Esophagus muscularis mucosa (tissue), 4 donors: ENCODE measurements at regions not wholly inside any gene's neighbourhood (a gene's known extent, or its start where the extent isn't known, plus 50 kb on each side); places are given as distances from the start of the nearest gene placed in this dataset.
A peak's percentile ranks its signal among the peaks of the same experiment; 100 is the strongest.

Source experiments
- DNase-seq: peaks from one replicate; pipeline ENCODE4 v3.0.0-alpha.2; 2017; ENCODE audit errors: extremely low spot score
- H3K27ac ChIP-seq, 4 donors: fragments of 200-600 bp; sonication (generic); replicated peaks in 1 of 4; 1 replicate in 3 of 4; 2 replicates in 1 of 4; pipeline ENCODE4 v1.5.1; 2016 to 2019; ENCODE audit warnings: mild to moderate bottlenecking in 1 of 4
- H3K27me3 ChIP-seq, 4 donors: fragments of 200-600 bp; sonication (generic); one replicate each; pipeline versions ENCODE4 v1.5.1 to v1.6.0; 2016 to 2019
- H3K36me3 ChIP-seq, 4 donors: fragments of 200-600 bp; sonication (generic); one replicate each; pipeline ENCODE4 v1.5.1; 2016 to 2019
- H3K4me1 ChIP-seq, 4 donors: fragments of 200-600 bp; sonication (generic); one replicate each; pipeline ENCODE4 v1.5.1; 2016 to 2019
- H3K4me3 ChIP-seq, 4 donors: fragments of 200-600 bp; sonication (generic); 1 replicate in 2 of 4; 2 replicates in 2 of 4; pipeline ENCODE4 v1.5.1; 2016 to 2019; ENCODE audit warnings: mild to moderate bottlenecking in 4 of 4, moderate library complexity in 1 of 4
- H3K9me3 ChIP-seq, 4 donors: fragments of 200-600 bp; sonication (generic); 1 replicate in 3 of 4; 2 replicates in 1 of 4; pipeline ENCODE4 v1.5.1; 2016 to 2019
- EP300 ChIP-seq: sonication (generic); formaldehyde crosslinking; IDR thresholded peaks from one replicate; pipeline ENCODE4 v1.6.1; 2017; ENCODE audit warnings: antibody characterized with exemption
- POLR2A ChIP-seq: fragments of 450-650 bp; IDR thresholded peaks from one replicate; pipeline ENCODE4 v1.6.1; 2017; ENCODE audit warnings: antibody characterized with exemption, moderate library complexity, mild to moderate bottlenecking, low read depth
- POLR2AphosphoS5 ChIP-seq, 2 donors: sonication (generic); formaldehyde crosslinking; IDR thresholded peaks; one replicate each; pipeline ENCODE4 v1.6.1; 2017; ENCODE audit warnings: antibody characterized with exemption in 2 of 2
- WGBS: methylation state at CpG from one replicate; pipeline ENCODE4 v1.1.5; 2018; 5-methylcytosine and 5-hydroxymethylcytosine counted together
- intact Hi-C: fragments of 100-400 bp; cut with DNase I; formaldehyde crosslinking; loops from one replicate; pipeline ENCODE4 v1.15.1; 2023
- TF ChIP-seq, protein P1 (sequence below), 3 experiments: fragments of 200-600 bp in 2 of 3; fragments of 450-650 bp in 1 of 3; sonication (generic) in 2 of 3; IDR thresholded peaks; one replicate each; pipeline ENCODE4 v1.5.1; 2017 to 2019; ENCODE audit warnings: antibody characterized with exemption in 3 of 3, mild to moderate bottlenecking in 2 of 3, moderate library complexity in 1 of 3

DNA sequence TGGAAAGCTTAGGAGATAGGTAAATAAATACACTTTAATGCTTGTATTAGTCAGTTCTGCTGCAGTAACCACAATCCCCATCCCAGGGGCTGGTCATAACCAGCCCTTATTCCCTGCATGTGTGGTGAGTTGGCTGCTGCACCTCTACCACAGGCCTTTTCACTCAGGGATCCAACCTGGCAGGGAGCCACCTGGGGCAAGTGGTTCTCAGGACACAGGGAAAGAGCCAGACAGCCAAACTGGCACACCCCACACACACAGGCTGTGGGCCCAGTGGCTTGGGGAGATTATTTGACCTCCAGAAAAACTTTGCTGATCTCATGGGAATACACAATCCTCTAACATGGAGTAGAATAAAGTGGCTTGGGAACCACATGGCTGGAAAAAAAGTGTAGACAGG is 400.0 kb upstream of the RNF32 start:
- intact Hi-C loops = no loop called here

DNA sequence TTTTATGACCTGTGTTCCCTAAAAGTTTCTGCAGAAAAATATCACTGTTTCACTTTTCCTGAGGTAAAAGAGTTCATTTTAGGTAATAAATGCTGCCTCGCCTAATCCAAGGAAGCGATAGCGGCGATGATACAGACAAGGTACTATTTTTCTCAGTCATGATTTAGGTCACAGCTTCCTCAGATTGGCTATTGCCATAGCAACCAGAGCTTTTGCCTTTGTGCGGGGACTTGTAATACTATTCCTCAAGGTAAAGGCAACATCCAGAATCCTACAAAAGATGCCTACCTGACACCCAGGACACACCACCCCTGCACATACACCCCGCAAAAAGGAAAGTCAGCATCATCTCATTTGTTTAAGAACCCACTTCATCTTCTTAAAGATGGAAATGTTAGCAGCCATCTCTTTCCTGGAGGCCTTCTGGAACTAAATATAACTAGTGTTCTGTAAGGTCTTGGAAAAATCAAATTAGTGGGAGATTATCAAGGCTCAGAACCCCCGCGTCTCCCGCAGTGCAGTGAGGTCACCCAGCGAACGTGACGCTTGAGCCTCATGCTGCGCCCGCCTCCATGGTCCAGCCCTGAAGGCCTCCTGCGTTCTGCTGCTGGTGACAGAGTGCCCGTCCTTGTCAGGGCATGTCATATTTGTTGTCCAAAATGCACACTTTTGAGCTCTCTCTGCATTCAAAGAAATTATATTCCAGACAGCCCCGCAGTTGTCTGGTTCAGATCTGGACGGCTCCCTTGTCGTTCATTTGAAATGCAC is 402.0 kb upstream of the RNF32 start:
- TF ChIP-seq EP300 (no peak), POLR2A (no peak), POLR2AphosphoS5 (IDR thresholded peaks at IDR 0.05) (no peak)
- TF ChIP-seq, protein P1, sequence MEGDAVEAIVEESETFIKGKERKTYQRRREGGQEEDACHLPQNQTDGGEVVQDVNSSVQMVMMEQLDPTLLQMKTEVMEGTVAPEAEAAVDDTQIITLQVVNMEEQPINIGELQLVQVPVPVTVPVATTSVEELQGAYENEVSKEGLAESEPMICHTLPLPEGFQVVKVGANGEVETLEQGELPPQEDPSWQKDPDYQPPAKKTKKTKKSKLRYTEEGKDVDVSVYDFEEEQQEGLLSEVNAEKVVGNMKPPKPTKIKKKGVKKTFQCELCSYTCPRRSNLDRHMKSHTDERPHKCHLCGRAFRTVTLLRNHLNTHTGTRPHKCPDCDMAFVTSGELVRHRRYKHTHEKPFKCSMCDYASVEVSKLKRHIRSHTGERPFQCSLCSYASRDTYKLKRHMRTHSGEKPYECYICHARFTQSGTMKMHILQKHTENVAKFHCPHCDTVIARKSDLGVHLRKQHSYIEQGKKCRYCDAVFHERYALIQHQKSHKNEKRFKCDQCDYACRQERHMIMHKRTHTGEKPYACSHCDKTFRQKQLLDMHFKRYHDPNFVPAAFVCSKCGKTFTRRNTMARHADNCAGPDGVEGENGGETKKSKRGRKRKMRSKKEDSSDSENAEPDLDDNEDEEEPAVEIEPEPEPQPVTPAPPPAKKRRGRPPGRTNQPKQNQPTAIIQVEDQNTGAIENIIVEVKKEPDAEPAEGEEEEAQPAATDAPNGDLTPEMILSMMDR (IDR thresholded peaks at IDR 0.05) = no peak
- intact Hi-C loops = no loop called here
- no peaks in the 10 kb centered on the region for H3K4me1 ChIP-seq
- WGBS = 88% methylated on average over 19 of the region's 19 CpGs
- H3K27me3 ChIP-seq = peaks cover 0 to 3% (median 0%) of the 10 kb centered on the region in 4 donors
- peak; percentile 47 for DNase-seq
- H3K27ac ChIP-seq = no peak overlapping the region
- H3K9me3 ChIP-seq = peaks cover 0 to 7% (median 3%) of the 10 kb centered on the region in 4 donors
- H3K4me3 ChIP-seq = no peak overlapping the region
- H3K36me3 ChIP-seq = no peaks in the 10 kb centered on the region

More for the DNA sequence above, 400.0 kb upstream of the RNF32 start:
- peak; percentile 79 for DNase-seq
- peaks cover 0 to 7% (median 3%) of the 10 kb centered on the region in 4 donors for H3K9me3 ChIP-seq
- peaks cover 0 to 3% (median 0%) of the 10 kb centered on the region in 4 donors for H3K27me3 ChIP-seq
- H3K27ac ChIP-seq = no peak overlapping the region
- H3K4me1 ChIP-seq = no peaks in the 10 kb centered on the region
- TF ChIP-seq POLR2A = no peak
- TF ChIP-seq POLR2AphosphoS5 (IDR thresholded peaks at IDR 0.05) = no peak
- no peak for TF ChIP-seq EP300
- TF ChIP-seq, protein P1 (IDR thresholded peaks at IDR 0.05) = no peak
- no peaks in the 10 kb centered on the region for H3K36me3 ChIP-seq
- no peak overlapping the region for H3K4me3 ChIP-seq

DNA sequence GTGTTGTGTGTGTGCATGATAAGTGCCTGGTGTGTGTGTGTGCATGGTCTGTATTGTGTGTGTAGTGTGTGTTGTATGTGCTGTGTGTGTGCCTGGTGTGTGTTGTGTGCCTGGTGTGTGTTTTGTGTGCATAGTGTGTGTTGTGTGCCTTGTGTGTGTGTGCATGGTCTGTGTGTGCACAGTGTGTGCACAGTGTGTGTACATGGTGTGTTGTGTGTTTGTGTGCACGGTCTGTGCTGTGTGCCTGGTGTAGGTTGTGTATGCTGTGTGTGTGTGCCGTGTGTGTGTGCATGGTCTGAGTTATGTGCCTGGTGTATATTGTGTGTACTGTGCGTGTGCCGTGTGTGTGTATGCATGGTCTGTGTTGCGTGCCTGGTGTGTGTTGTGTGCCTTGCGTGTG is 403.0 kb upstream of the RNF32 start:
- H3K27me3 ChIP-seq = peaks cover 0 to 3% (median 0%) of the 10 kb centered on the region in 4 donors
- 89% methylated on average over 6 of the region's 6 CpGs for WGBS
- peak; percentile 45 for DNase-seq
- no peak overlapping the region for H3K4me3 ChIP-seq
- no peak overlapping the region for H3K27ac ChIP-seq
- no peaks in the 10 kb centered on the region for H3K36me3 ChIP-seq
- TF ChIP-seq POLR2A = no peak
- TF ChIP-seq, protein P1 (IDR thresholded peaks at IDR 0.05) = no peak
- no peak for TF ChIP-seq EP300
- no peak for TF ChIP-seq POLR2AphosphoS5 (IDR thresholded peaks at IDR 0.05)
- H3K9me3 ChIP-seq = peaks cover 0 to 6% (median 2%) of the 10 kb centered on the region in 4 donors
- intact Hi-C loops = no loop called here
- no peaks in the 10 kb centered on the region for H3K4me1 ChIP-seq

- TF ChIP-seq, protein P1 (IDR thresholded peaks at IDR 0.05) = no peak
- TF ChIP-seq EP300 = no peak
- no peak for TF ChIP-seq POLR2AphosphoS5 (IDR thresholded peaks at IDR 0.05)
- TF ChIP-seq POLR2A = no peak
- H3K36me3 ChIP-seq = no peaks in the 10 kb centered on the region
- WGBS = 92% methylated on average over 12 of the region's 15 CpGs
- intact Hi-C loops = no loop called here
- no peaks in the 10 kb centered on the region for H3K4me1 ChIP-seq
- no peak overlapping the region for H3K27ac ChIP-seq
- H3K9me3 ChIP-seq = peaks cover 0 to 3% (median 0%) of the 10 kb centered on the region in 4 donors
- peaks cover 0 to 3% (median 0%) of the 10 kb centered on the region in 4 donors for H3K27me3 ChIP-seq
- DNase-seq = peak; percentile 78
- no peak overlapping the region for H3K4me3 ChIP-seq
These were observed 403.5 kb upstream of the RNF32 start for GRCh38 chr7:156236936-156237599.
